T-helper 2 cell treated with Interferon-gamma antibody and Interleukin-4, amounts not matched to agents 100 ng/mL and 5 ng/mL, for 36 hours (primary cell): ENCODE measurements at regions not wholly inside any gene's neighbourhood (a gene's known extent, or its start where the extent isn't known, plus 50 kb on each side); places are given as distances from the start of the nearest gene placed in this dataset.
"Not testable (repeated sequence)": the region's sequence is repeated elsewhere in the genome, so short reads cannot be mapped to it uniquely, and the experiment has no call there.

Experiments used
- intact Hi-C: fragments of 100-400 bp; cut with micrococcal nuclease; formaldehyde crosslinking; loops from one replicate; pipeline ENCODE4 v1.15.1; 2023

DNA sequence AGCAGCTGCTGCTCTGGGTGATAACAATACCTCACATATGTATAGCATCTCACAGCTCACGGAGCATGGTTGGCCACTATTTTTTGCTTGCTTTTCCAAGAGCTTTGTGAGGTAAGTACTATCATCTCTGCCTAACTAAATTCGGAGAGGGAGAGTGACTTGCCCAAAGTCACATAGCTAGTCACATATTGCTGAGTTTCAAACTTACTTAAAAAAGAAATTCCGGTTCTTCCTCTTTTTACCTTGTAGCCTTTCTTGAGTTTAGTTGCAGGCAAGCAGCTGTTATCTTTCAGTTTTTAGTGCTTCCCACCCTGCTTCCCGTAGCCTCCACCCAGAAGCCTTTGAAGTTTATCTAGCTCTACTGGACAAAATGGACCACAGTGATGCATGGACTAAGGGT is 309.2 kb downstream of the PDCD6IP start:
- intact Hi-C loops: no loop called here

GRCh38 chr3:34109021-34109420 is 310.6 kb downstream of the PDCD6IP start:
- intact Hi-C loops: no loop called here

GRCh38 chr3:34109846-34110245 is 311.4 kb downstream of the PDCD6IP start:
- intact Hi-C loops: no loop called here

- intact Hi-C loops: no loop called here
These were observed 312.9 kb downstream of the PDCD6IP start for GRCh38 chr3:34111361-34111760.

DNA sequence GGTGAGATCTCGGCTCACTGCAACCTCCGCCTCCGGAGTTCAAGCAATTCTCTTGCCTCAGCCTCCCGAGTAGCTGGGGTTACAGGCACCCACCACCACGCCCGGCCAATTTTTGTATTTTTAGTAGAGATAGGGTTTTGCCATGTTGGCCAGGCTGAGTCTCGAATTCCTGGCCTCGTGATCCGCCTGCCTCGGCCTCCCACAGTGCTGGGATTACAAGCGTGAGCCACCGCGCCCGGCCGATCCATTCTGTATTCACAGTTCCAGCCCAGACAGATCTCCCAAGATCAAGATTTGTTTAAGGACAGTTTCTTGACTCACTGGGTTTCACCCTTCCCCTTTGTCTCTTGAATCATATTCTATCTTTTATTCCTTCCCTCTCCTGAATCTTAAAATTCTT is 313.8 kb downstream of the PDCD6IP start:
- intact Hi-C loops: not testable (repeated sequence)

DNA sequence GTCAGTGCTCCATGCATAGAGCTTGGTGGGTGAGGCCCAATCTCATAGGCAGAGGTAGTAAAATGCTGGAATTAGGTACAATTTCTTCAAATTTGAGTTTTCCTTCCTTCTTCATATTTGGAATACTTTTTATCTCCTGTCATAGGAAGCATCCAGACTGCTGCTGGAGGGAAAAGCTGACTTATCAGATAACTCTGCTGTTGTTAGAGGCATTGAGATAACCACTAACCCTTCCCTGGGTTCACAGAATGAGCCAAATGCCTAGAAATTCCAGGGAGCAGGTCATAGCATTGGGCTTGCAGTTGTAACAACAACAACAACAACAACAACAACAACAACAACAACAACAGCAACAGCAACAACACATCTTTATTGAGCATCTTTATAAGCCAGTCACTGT is 332.7 kb downstream of the PDCD6IP start:
- intact Hi-C loops: no loop called here

GRCh38 chr3:34132069-34132692 is 333.8 kb downstream of the PDCD6IP start:
- intact Hi-C loops: no loop called here

- intact Hi-C loops: no loop called here
These were observed 341.1 kb downstream of the PDCD6IP start for GRCh38 chr3:34139566-34139965.

DNA sequence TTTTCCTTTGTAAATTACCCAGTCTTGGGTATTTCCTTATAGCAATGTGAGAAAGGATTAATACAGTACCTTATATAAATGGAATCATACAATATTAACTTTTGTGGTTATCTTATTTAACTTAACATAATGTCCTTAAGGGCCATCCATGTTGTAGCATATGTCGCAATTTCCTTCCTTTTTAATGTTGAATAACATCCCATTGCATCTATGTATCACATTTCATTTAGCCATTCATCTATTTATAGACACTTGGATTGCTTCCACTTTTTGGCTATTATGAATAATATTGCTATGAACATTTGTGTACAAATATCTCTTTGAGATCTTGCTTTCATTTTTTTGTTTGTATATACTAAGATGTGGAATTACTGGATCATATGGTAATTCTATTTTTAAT is 342.2 kb downstream of the PDCD6IP start:
- intact Hi-C loops: no loop called here

GRCh38 chr3:34141841-34142337 is 343.5 kb downstream of the PDCD6IP start:
- intact Hi-C loops: no loop called here

DNA sequence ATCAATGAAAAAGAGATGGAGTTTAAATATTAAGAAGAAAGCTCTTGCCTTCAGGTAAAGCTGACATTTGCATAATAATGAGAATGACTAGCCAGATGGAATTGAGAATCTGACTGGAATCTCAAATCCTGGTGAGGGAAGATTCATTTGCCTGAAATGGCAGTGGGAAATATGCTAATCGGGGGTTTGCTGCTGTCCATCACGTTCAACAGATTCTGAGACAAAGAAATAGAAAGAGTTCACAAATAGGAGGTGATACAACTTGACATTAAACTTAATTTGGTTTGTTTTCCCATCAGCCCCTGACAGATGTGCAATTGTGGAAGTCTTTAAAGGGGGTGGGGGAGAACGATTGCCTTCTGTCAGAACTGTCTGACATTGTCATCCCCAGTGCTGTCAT is 347.4 kb downstream of the PDCD6IP start:
- intact Hi-C loops: no loop called here

DNA sequence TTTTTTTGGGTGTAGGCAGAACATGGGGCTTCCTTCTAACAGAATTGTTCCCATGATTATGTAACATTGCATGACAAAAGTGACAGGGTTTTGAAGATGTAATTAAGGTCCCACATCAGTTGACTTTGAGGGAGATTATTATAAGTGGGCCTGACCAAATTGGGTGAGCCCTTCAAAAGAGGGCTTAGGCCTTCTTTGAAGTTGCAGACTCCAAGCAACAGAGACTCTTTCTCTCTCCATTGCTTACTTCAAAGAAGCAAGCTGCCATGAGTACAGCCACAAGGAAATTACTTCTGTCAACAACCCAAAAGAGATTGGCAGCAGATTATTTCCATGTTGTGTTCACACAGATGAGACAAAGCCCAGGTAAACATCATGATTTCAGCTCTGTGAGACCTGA is 348.2 kb downstream of the PDCD6IP start:
- intact Hi-C loops: no loop called here

GRCh38 chr3:34150992-34151391 is 352.6 kb downstream of the PDCD6IP start:
- intact Hi-C loops: no loop called here

- intact Hi-C loops: no loop called here
These were observed 354.2 kb downstream of the PDCD6IP start for GRCh38 chr3:34152656-34153055.

DNA sequence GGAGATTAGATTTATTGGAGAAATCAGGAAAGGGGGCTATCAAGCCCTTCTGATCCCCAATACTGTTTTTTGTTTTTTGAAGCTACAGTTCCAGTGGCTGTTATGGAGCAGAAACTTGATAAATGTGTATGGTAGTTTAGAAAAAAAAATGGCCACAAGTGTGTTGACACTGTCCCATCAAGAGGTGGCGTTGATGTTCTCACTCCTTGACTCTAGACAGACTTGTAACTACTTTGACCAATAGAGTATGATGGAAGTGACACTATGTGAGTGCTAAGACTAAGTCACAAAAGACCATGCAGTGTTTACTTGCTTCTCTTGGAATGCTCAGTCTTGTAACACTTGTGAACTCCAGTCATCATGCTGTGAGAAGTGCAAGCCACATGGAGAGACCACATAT is 356.7 kb downstream of the PDCD6IP start:
- intact Hi-C loops: no loop called here

GRCh38 chr3:34155666-34156065 is 357.2 kb downstream of the PDCD6IP start:
- intact Hi-C loops: no loop called here

GRCh38 chr3:34157491-34157890 is 359.1 kb downstream of the PDCD6IP start:
- intact Hi-C loops: no loop called here

- intact Hi-C loops: no loop called here
These were observed 361.4 kb downstream of the PDCD6IP start for GRCh38 chr3:34159613-34160420.

DNA sequence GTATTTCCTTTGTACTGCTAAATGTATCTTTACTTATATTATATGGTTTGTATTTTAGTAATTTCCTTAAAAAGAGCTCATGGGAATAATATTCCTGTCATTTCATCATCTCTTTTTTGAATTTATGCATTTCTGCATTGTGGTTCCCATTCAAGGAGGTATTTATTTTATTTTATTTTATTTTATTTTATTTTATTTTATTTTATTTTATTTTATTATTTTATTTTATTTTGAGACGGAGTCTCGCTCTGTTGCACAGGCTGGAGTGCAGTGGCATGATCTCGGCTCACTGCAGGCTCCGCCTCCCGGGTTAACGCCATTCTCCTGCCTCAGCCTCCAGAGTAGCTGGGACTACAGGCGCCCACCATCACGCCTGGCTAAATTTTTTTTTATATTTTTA is 371.2 kb downstream of the PDCD6IP start:
- intact Hi-C loops: not testable (repeated sequence)

DNA sequence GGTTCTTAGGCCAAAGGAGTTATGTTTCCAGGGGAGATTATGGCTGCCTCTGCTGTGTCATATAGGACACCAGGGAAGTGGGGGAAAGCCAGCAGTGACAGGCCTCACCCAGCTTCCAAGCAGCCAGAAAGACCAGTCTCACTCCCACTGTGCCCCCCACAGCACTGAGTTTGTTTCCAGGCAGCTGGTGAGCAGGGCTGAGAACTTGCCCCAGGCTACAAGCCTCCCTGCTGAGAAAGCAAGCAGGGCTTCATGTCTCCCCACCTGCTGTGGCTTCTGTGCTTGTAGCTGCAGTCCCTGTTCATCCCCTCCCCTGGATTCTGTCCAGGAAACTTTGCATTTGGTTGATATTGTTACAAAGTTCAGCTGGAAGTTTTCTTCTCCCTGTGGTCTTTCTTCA is 376.3 kb downstream of the PDCD6IP start:
- intact Hi-C loops: no loop called here

DNA sequence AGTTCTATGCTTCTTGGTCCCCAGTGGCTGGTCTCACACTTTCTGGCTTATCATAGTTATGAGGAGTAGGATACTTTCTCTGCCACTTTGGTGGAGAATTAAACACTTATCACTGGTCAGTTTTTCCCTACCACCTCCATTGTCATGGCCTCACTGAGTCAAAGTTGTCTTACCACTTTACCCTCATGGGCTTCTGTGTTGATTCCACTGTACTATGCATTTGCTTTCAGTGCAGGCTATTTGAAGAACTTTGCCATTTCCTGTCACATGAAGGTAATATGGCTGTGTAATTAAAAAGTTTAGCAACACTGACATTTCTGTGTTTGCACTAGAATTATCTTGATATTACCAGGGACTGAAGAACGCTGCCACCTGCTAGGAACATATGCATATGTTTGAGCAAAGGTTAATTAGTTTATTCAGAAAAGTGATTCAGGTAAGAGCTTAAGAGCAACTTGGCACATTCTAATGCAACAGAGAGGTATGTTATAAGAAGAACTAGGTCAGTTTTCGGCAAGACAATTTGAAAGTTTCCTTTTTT is 377.3 kb downstream of the PDCD6IP start:
- intact Hi-C loops: no loop called here

DNA sequence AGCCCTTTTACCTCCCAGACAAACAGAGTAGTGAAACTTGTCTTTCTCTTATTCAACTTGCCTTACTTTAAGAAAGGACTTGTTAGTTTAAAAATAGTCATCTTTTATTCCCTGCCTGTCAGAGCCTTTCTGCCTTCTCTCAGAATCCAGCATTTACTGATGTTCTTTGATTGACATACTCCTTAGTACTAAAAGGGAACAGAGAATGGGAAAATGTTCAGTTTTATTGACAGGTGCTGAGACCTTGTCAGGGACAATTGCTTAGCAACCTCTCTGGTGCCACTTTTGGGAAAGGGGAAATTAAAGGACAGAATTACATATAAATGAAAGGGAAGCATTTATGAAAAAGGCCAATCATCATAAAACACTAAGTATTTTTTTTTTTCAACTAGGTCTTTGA is 378.3 kb downstream of the PDCD6IP start:
- intact Hi-C loops: no loop called here

DNA sequence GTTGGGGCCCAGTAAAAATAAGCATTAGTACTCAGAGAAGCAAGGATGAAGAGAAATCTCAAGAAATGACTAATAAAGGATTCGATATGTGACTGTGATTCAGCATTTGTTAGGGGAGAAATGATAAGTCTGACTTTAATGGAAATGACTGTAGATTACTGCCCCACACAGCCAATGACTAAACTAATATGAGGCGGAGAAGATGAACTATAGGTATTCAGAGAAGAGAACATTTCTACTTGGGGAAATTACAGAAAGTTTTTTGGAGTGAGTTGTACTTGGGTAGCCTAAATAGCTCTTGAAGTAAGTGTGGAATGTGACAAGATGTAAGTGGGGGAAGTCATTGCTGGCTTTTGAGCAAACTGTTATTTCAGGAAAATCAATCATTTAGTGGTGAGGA is 380.0 kb downstream of the PDCD6IP start:
- intact Hi-C loops: no loop called here
